Common myeloid progenitor, CD34-positive (primary cell): ENCODE measurements at regions not wholly inside any gene's neighbourhood (a gene's known extent, or its start where the extent isn't known, plus 50 kb on each side); places are given as distances from the start of the nearest gene placed in this dataset.

ENCODE experiments used
- CTCF ChIA-PET: fragments of 350-600 bp; sonication (Branson Sonifier 250); formaldehyde crosslinking; loops from one replicate; lab custom pipeline; 2021; ENCODE audit warnings: antibody characterized with exemption; lab: Charles Lee
- POLR2A ChIA-PET: fragments of 350-600 bp; sonication (Branson Sonifier 250); formaldehyde crosslinking; loops from one replicate; lab custom pipeline; 2021; ENCODE audit warnings: antibody characterized with exemption; lab: Charles Lee
- DNase-seq, 3 donors: peaks; one replicate each; pipeline versions ENCODE4 v3.0.0 to v3.0.0-alpha.2; 2013
- H3K27ac ChIP-seq, 2 experiments: 1 replicate in 1 of 2; 2 replicates in 1 of 2; pipeline ENCODE4 v1.7.0; 2013; ENCODE audit warnings: inconsistent platforms in 2 of 2, low read length in 2 of 2, mild to moderate bottlenecking in 2 of 2, low read depth in 1 of 2, moderate library complexity in 1 of 2; ENCODE audit not compliant: severe bottlenecking in 2 of 2, insufficient read depth in 1 of 2, poor library complexity in 1 of 2
- H3K27me3 ChIP-seq, 5 experiments: replicated peaks in 2 of 5; 1 replicate in 3 of 5; 2 replicates in 2 of 5; pipeline versions ENCODE4 v1.6.1 to v1.7.0; 2013; ENCODE audit warnings: low read length in 4 of 5, mild to moderate bottlenecking in 2 of 5, moderate library complexity in 2 of 5, inconsistent platforms in 1 of 5; ENCODE audit not compliant: insufficient read depth in 5 of 5, control insufficient read depth in 4 of 5
- H3K36me3 ChIP-seq, 4 experiments: 1 replicate in 2 of 4; 2 replicates in 2 of 4; pipeline versions ENCODE4 v1.6.1 to v1.7.0; 2013; ENCODE audit warnings: low read length in 3 of 4, control low read depth in 1 of 4, mild to moderate bottlenecking in 1 of 4; ENCODE audit not compliant: control insufficient read depth in 4 of 4, insufficient read depth in 4 of 4
- H3K4me1 ChIP-seq, 4 experiments: 1 replicate in 3 of 4; 2 replicates in 1 of 4; pipeline versions ENCODE4 v1.6.1 to v1.7.1; 2013; ENCODE audit warnings: low read length in 3 of 4, mild to moderate bottlenecking in 3 of 4, control low read depth in 1 of 4, inconsistent platforms in 1 of 4, moderate library complexity in 1 of 4; ENCODE audit not compliant: control insufficient read depth in 4 of 4, insufficient read depth in 4 of 4; ENCODE audit errors: control extremely low read depth in 1 of 4
- H3K4me3 ChIP-seq, 7 experiments: 1 replicate in 4 of 7; 2 replicates in 3 of 7; pipeline versions ENCODE4 v1.5.1 to v1.7.0; 2013; ENCODE audit warnings: mild to moderate bottlenecking in 7 of 7, low read length in 6 of 7, moderate library complexity in 6 of 7, inconsistent platforms in 2 of 7, low read depth in 2 of 7, control low read depth in 1 of 7; ENCODE audit not compliant: insufficient read depth in 4 of 7, control insufficient read depth in 1 of 7; ENCODE audit errors: extremely low read depth in 1 of 7
- H3K9me3 ChIP-seq, 5 experiments: 1 replicate in 4 of 5; 2 replicates in 1 of 5; pipeline versions ENCODE4 v1.6.1 to v1.7.1; 2013; ENCODE audit warnings: low read length in 4 of 5, mild to moderate bottlenecking in 2 of 5, inconsistent platforms in 1 of 5, low read depth in 1 of 5, moderate library complexity in 1 of 5; ENCODE audit not compliant: control insufficient read depth in 4 of 5, insufficient read depth in 2 of 5; ENCODE audit errors: control extremely low read depth in 1 of 5
- WGBS: methylation state at CpG from one replicate; pipeline ENCODE4 v1.1.5; 2013; ENCODE audit not compliant: insufficient coverage; 5-methylcytosine and 5-hydroxymethylcytosine counted together

- H3K4me3 ChIP-seq: no peak overlapping the region
- peaks cover 0 to 1% (median 0%) of the 10 kb centered on the region in 5 experiments for H3K27me3 ChIP-seq
- H3K36me3 ChIP-seq: no peaks in the 10 kb centered on the region
- no peak overlapping the region for H3K27ac ChIP-seq
- CTCF ChIA-PET: no interaction called here
- peaks cover 0 to 1% (median 0%) of the 10 kb centered on the region in 5 experiments for H3K9me3 ChIP-seq
- WGBS: 100% methylated on average over 3 of the region's 3 CpGs
- DNase-seq: no peak
- no peaks in the 10 kb centered on the region for H3K4me1 ChIP-seq
- POLR2A ChIA-PET: no interaction called here
Observed at GRCh38 chr13:39133781-39134180, 95.5 kb downstream of the NHLRC3 start.

GRCh38 chr13:39134574-39134973 lies 96.3 kb downstream of the NHLRC3 start:
- Histone ChIP-seq H3K27me3 (peaks cover 0 to 1% (median 0%) of the 10 kb centered on the region in 5 experiments), H3K4me3 (no peak overlapping the region), H3K27ac (no peak overlapping the region), H3K9me3 (peaks cover 0 to 1% (median 0%) of the 10 kb centered on the region in 5 experiments), H3K4me1 (no peaks in the 10 kb centered on the region), H3K36me3 (no peaks in the 10 kb centered on the region)
- no peak for DNase-seq
- no CpG with 5 or more reads among the region's 5 CpGs for WGBS
- POLR2A ChIA-PET: no interaction called here
- CTCF ChIA-PET: no interaction called here

- no peaks in the 10 kb centered on the region for H3K9me3 ChIP-seq
- WGBS: 60% methylated on average over 1 of the region's 2 CpGs
- no peak overlapping the region for H3K4me3 ChIP-seq
- no peaks in the 10 kb centered on the region for H3K36me3 ChIP-seq
- peaks cover 0 to 7% (median 3%) of the 10 kb centered on the region in 5 experiments for H3K27me3 ChIP-seq
- H3K4me1 ChIP-seq: no peaks in the 10 kb centered on the region
- no peak for DNase-seq
- ChIA-PET POLR2A (no interaction called here), CTCF (interaction anchor here (1.0 to 2.4 kb wide), 4 partner anchors 12 to 472 kb away, joined by 3 to 9 read pairs (median 4); no protein-coding TSS in a partner anchor)
- H3K27ac ChIP-seq: no peak overlapping the region
Observed at GRCh38 chr13:39144391-39144790, 106.1 kb downstream of the NHLRC3 start.

GRCh38 chr13:39144941-39145533 lies 106.8 kb downstream of the NHLRC3 start:
- Histone ChIP-seq H3K36me3 (no peaks in the 10 kb centered on the region), H3K4me3 (no peak overlapping the region), H3K27ac (no peak overlapping the region), H3K27me3 (peaks cover 0 to 7% (median 5%) of the 10 kb centered on the region in 5 experiments), H3K9me3 (no peaks in the 10 kb centered on the region), H3K4me1 (no peaks in the 10 kb centered on the region)
- ChIA-PET CTCF (interaction anchor here (0.8 to 2.4 kb wide), 5 partner anchors 12 to 471 kb away, joined by 3 to 9 read pairs (median 4); no protein-coding TSS in a partner anchor), POLR2A (no interaction called here)
- DNase-seq: peak; percentile 40 to 62 (median 50)
- WGBS: 18% methylated on average over 4 of the region's 8 CpGs

GRCh38 chr13:39148513-39148961 lies 110.3 kb downstream of the NHLRC3 start:
- DNase-seq: peak in 2 of 3 donors; percentile 8 to 33
- ChIA-PET POLR2A (no interaction called here), CTCF (interaction anchor here (0.9 kb wide), 1 partner anchor 465 kb away, joined by 3 read pairs; no protein-coding TSS in a partner anchor)
- WGBS: 84% methylated on average over 5 of the region's 5 CpGs
- H3K9me3 ChIP-seq: no peaks in the 10 kb centered on the region
- H3K4me3 ChIP-seq: no peak overlapping the region
- H3K27ac ChIP-seq: no peak overlapping the region
- no peaks in the 10 kb centered on the region for H3K4me1 ChIP-seq
- no peaks in the 10 kb centered on the region for H3K36me3 ChIP-seq
- H3K27me3 ChIP-seq: peaks cover 0 to 7% (median 2%) of the 10 kb centered on the region in 5 experiments

GRCh38 chr13:39149896-39150295 lies 111.6 kb downstream of the NHLRC3 start:
- Histone ChIP-seq H3K27me3 (peaks cover 0 to 3% (median 2%) of the 10 kb centered on the region in 5 experiments), H3K36me3 (no peaks in the 10 kb centered on the region), H3K27ac (no peak overlapping the region), H3K4me1 (no peaks in the 10 kb centered on the region), H3K4me3 (no peak overlapping the region), H3K9me3 (no peaks in the 10 kb centered on the region)
- CTCF ChIA-PET: no interaction called here
- POLR2A ChIA-PET: no interaction called here
- WGBS: 94% methylated on average over 5 of the region's 5 CpGs
- DNase-seq: no peak

- Histone ChIP-seq H3K4me3 (no peak overlapping the region), H3K27ac (no peak overlapping the region), H3K27me3 (peaks cover 0 to 4% (median 0%) of the 10 kb centered on the region in 5 experiments), H3K36me3 (no peaks in the 10 kb centered on the region), H3K9me3 (peaks cover 0 to 2% (median 0%) of the 10 kb centered on the region in 5 experiments), H3K4me1 (no peaks in the 10 kb centered on the region)
- no peak for DNase-seq
- ChIA-PET CTCF (no interaction called here), POLR2A (no interaction called here)
Observed at GRCh38 chr13:39154041-39154440, 115.8 kb downstream of the NHLRC3 start.
